ENCODE measurements at regions not wholly inside any gene's neighbourhood (a gene's known extent, or its start where the extent isn't known, plus 50 kb on each side); places are given as distances from the start of the nearest gene placed in this dataset.

DNA sequence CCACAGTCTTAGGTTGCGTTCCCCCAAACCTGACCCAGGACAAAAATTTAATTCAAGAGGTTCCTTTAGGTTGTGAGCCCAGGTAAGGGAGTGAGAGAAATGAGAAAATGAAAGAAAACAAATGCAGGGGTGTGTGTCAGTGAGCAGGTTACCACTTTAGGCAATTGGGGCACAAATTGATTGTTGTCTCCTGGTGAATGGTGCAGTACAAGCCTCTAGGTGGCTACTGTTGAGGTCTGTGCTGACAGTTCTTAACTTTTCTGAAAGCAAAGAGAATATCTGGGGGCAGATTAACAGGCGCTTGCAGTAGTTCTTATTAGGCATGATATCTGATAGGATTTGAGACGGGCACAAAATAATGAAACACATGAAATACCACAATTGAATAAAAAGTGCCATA is 894.6 kb downstream of the FAM181B start:
- TF ChIP-seq CTCF (IDR thresholded peaks at IDR 0.05) (no peak), ZFX (IDR thresholded peaks at IDR 0.05; ENCODE audit: borderline replicate concordance) (no peak)
